ENCODE measurements at regions not wholly inside any gene's neighbourhood (a gene's known extent, or its start where the extent isn't known, plus 50 kb on each side); places are given as distances from the start of the nearest gene placed in this dataset.

- intact Hi-C loops (cut with micrococcal nuclease; ENCODE audit: unreplicated experiment), result no loop called here
- CTCF ChIA-PET, result no interaction called here
- no peaks in the 10 kb centered on the region for H3K27me3 Mint-ChIP-seq (ENCODE audit: unreplicated experiment)
- no TSS peak for BruUV-seq (replicated peaks)
- no peak for TF ChIP-seq CTCF (IDR thresholded peaks at IDR 0.05; ENCODE audit: unreplicated experiment)
- no peak overlapping the region for H3K4me3 Mint-ChIP-seq (ENCODE audit: low read depth, unreplicated experiment)
- peaks cover 17% of the 10 kb centered on the region for H3K4me1 Mint-ChIP-seq (ENCODE audit: low read depth, unreplicated experiment)
- no peak overlapping the region for H3K27ac Mint-ChIP-seq (ENCODE audit: unreplicated experiment)
- H3K9me3 Mint-ChIP-seq (ENCODE audit: low read depth, unreplicated experiment), result peaks cover under 1% of the 10 kb centered on the region
- no peak for DNase-seq
- no peaks in the 10 kb centered on the region for H3K36me3 Mint-ChIP-seq (ENCODE audit: insufficient read depth, unreplicated experiment)
Measured at GRCh38 chr5:71977311-71977710, 130.0 kb upstream of the MAP1B start.

- peaks cover 14% of the 10 kb centered on the region for H3K4me1 Mint-ChIP-seq (ENCODE audit: low read depth, unreplicated experiment)
- H3K4me3 Mint-ChIP-seq (ENCODE audit: low read depth, unreplicated experiment), result no peak overlapping the region
- no peak for TF ChIP-seq CTCF (IDR thresholded peaks at IDR 0.05; ENCODE audit: unreplicated experiment)
- CTCF ChIA-PET, result no interaction called here
- BruUV-seq (replicated peaks), result no TSS peak
- H3K9me3 Mint-ChIP-seq (ENCODE audit: low read depth, unreplicated experiment), result peaks cover 3% of the 10 kb centered on the region
- H3K27me3 Mint-ChIP-seq (ENCODE audit: unreplicated experiment), result no peaks in the 10 kb centered on the region
- no peaks in the 10 kb centered on the region for H3K36me3 Mint-ChIP-seq (ENCODE audit: insufficient read depth, unreplicated experiment)
- H3K27ac Mint-ChIP-seq (ENCODE audit: unreplicated experiment), result no peak overlapping the region
- no peak for DNase-seq
- intact Hi-C loops (cut with micrococcal nuclease; ENCODE audit: unreplicated experiment), result no loop called here
Measured at GRCh38 chr5:71978216-71978615, 129.1 kb upstream of the MAP1B start.

- H3K4me1 Mint-ChIP-seq (ENCODE audit: low read depth, unreplicated experiment), result peaks cover 7% of the 10 kb centered on the region
- peaks cover 7% of the 10 kb centered on the region for H3K9me3 Mint-ChIP-seq (ENCODE audit: low read depth, unreplicated experiment)
- no peak overlapping the region for H3K27ac Mint-ChIP-seq (ENCODE audit: unreplicated experiment)
- no TSS peak for BruUV-seq (replicated peaks)
- no peak for DNase-seq
- CTCF ChIA-PET, result no interaction called here
- no peak for TF ChIP-seq CTCF (IDR thresholded peaks at IDR 0.05; ENCODE audit: unreplicated experiment)
- H3K27me3 Mint-ChIP-seq (ENCODE audit: unreplicated experiment), result no peaks in the 10 kb centered on the region
- H3K36me3 Mint-ChIP-seq (ENCODE audit: insufficient read depth, unreplicated experiment), result no peaks in the 10 kb centered on the region
- H3K4me3 Mint-ChIP-seq (ENCODE audit: low read depth, unreplicated experiment), result no peak overlapping the region
- intact Hi-C loops (cut with micrococcal nuclease; ENCODE audit: unreplicated experiment), result no loop called here
Measured at GRCh38 chr5:71982717-71983395, 124.4 kb upstream of the MAP1B start.

- DNase-seq, result no peak
- no peak for TF ChIP-seq CTCF (IDR thresholded peaks at IDR 0.05; ENCODE audit: unreplicated experiment)
- Mint-ChIP-seq H3K36me3 (ENCODE audit: insufficient read depth, unreplicated experiment) (no peaks in the 10 kb centered on the region), H3K4me3 (ENCODE audit: low read depth, unreplicated experiment) (no peak overlapping the region), H3K27ac (ENCODE audit: unreplicated experiment) (no peak overlapping the region), H3K4me1 (ENCODE audit: low read depth, unreplicated experiment) (peaks cover 10% of the 10 kb centered on the region), H3K9me3 (ENCODE audit: low read depth, unreplicated experiment) (peaks cover 7% of the 10 kb centered on the region), H3K27me3 (ENCODE audit: unreplicated experiment) (no peaks in the 10 kb centered on the region)
- intact Hi-C loops (cut with micrococcal nuclease; ENCODE audit: unreplicated experiment), result no loop called here
- no TSS peak for BruUV-seq (replicated peaks)
- CTCF ChIA-PET, result no interaction called here
Measured at GRCh38 chr5:71986101-71986500, 121.2 kb upstream of the MAP1B start.
